HFF-Myc (cell line): ENCODE measurements at regions not wholly inside any gene's neighbourhood (a gene's known extent, or its start where the extent isn't known, plus 50 kb on each side); places are given as distances from the start of the nearest gene placed in this dataset.

Source experiments
- DNase-seq: peaks from one replicate; pipeline ENCODE4 v3.0.0-alpha.2; 2011; ENCODE audit warnings: low read depth; ENCODE audit errors: extremely low read depth
- H3K4me3 ChIP-seq: replicated peaks from 2 replicates; pipeline ENCODE4 v1.5.1; 2011; ENCODE audit warnings: low read depth, mild to moderate bottlenecking, control low read depth, low read length
- TF ChIP-seq, protein P1 (sequence below): IDR thresholded peaks from 2 replicates; pipeline ENCODE4 v1.5.1; 2012; ENCODE audit warnings: mild to moderate bottlenecking, low read depth, low read length, control low read depth; ENCODE audit errors: missing control alignments

DNA sequence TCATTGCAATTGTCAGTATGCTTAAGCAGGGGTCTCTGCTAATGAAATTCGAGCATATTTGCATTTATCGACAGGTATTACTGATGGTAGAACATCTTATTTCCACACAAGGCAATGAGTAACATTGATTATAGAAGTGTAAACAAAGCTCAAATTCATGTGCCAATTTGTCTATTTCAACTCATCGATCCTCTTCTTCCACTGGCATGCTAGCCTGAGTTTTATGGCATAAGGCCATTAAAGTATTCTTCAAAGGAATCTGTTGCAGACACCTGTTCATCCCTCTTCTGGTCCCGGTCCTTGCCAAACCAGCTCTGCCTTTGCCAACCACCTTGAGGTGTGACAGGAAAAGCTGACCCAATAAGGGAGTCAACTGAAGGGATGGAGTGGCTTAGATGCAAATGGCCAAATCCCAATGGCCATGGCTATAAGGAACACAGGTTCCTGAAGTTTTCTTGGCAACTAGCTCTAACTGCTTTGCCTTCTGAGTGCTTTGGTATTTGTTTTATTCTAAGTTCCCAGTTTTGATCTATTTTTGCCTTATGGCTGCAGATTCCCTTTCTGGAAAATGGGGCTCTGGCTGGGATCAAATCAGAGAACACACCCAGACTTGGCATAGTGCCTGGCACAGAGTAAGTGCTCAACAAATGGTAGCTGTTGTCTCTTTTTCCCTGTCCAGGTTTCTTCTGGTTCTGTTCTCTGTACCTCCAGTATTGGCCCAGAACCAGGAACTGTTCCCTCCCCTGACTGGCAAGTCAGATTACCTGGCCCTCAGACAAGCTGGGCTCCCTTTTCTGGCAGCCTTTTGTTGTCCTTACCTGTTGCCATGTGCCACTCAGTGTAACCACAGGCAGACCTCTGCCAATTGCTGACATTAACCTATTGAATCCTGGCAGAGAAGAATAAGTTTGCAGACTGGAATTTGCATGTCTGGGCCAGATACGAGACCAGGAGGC, 63.1 kb downstream of the RTL9 start:
- DNase-seq, result no peak
- no peak overlapping the region for H3K4me3 ChIP-seq
- TF ChIP-seq, protein P1, sequence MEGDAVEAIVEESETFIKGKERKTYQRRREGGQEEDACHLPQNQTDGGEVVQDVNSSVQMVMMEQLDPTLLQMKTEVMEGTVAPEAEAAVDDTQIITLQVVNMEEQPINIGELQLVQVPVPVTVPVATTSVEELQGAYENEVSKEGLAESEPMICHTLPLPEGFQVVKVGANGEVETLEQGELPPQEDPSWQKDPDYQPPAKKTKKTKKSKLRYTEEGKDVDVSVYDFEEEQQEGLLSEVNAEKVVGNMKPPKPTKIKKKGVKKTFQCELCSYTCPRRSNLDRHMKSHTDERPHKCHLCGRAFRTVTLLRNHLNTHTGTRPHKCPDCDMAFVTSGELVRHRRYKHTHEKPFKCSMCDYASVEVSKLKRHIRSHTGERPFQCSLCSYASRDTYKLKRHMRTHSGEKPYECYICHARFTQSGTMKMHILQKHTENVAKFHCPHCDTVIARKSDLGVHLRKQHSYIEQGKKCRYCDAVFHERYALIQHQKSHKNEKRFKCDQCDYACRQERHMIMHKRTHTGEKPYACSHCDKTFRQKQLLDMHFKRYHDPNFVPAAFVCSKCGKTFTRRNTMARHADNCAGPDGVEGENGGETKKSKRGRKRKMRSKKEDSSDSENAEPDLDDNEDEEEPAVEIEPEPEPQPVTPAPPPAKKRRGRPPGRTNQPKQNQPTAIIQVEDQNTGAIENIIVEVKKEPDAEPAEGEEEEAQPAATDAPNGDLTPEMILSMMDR, result no peak

DNA sequence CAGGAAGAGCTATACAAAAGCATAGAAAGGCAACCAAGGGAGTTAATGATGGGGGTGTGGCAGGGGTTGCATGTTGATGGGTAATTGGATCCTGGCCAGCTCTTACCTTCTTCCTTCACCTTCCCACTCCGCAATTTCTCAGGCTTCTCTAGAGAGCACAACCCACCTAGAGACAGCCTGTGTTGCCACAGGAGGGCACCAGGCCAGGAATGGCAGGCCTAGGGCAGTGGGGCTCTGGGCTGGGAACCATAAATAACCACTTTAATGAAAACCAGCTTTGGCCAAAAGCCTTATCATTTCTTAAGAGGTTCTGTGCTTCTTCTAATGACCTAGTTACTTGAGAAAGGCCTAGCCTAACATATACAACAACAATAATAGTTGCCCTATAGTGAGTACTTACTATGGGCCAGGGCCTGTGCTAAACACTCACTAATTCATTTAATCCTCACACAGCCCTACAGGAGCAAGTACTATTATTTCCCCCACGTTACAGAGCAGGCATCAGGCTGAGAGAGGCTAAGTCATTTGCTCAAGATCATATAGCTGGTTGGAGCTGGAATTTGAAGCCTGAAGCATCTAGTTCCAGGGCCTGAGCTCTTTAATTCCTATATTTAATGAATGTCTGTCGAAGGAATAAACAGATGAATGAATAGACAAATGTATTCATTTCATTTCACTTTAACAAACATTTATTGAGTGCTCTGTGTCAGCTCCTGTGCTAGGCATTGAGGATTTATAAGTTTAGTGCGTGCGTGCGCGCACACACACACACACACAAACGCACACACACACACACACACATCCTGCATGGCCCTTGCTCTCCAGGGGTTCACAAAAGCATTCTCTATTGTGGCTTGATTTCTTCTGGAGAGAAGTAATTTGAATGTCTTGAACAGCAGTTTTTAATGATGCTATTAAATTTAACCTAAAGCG, 66.8 kb downstream of the RTL9 start:
- no peak for DNase-seq
- H3K4me3 ChIP-seq, result no peak overlapping the region
- TF ChIP-seq, protein P1, result no peak

DNA sequence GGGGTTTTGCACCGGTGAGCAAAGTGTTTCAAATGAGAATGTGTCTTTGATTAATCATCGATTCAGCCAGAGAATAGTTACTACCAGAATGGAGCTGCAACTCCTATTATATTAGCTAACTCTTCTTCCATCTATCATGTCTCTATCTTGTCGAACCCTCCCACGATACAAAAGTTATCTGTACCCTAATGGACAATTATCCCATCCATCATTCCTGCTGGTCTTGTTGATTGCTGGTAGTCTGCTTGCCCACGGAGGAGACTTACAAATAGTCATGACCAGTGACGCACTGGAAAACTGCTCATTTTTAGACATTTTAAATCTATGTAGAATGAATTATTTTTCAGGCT, 67.5 kb downstream of the RTL9 start:
- no peak overlapping the region for H3K4me3 ChIP-seq
- TF ChIP-seq, protein P1, result no peak
- DNase-seq, result no peak

DNA sequence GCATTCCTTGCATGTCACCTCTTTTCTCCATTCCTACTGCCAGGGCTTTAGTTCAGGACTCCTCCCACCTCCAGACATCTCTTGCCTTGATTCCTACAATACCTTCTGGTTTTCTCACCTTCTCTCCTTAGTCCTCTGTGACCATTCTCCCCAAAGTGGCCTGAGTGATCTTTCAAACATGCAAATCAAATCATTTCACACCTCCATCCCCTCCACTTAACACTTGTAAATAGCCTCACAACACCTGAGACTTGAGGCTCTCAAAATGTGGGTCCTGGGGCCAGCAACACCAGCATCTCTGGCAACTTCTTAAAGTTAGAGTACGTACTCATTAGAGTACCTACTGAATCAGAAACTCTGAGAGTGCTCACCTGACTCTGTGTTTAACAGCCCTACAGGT, 68.4 kb downstream of the RTL9 start:
- TF ChIP-seq, protein P1, result no peak
- no peak overlapping the region for H3K4me3 ChIP-seq
- DNase-seq, result no peak

DNA sequence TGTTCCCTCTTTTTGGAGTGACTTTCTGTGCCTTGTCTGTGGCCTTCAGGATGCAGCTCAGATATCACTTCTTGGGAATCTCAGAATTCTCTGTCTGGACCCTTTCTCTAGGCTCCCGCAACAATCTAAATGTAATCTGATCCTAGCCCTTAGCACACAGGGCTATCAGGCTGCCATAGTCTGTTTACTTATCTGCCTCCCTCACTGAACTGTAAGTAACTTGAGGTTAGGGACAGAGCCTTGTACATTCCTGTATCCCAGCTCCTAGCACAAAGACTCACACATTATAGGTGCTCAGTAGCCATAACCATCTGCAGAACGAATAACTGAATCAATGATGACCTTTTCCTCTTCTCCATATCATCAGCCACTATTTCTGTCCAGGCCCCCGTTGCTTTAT, 69.5 kb downstream of the RTL9 start:
- no peak overlapping the region for H3K4me3 ChIP-seq
- TF ChIP-seq, protein P1, result no peak
- no peak for DNase-seq

DNA sequence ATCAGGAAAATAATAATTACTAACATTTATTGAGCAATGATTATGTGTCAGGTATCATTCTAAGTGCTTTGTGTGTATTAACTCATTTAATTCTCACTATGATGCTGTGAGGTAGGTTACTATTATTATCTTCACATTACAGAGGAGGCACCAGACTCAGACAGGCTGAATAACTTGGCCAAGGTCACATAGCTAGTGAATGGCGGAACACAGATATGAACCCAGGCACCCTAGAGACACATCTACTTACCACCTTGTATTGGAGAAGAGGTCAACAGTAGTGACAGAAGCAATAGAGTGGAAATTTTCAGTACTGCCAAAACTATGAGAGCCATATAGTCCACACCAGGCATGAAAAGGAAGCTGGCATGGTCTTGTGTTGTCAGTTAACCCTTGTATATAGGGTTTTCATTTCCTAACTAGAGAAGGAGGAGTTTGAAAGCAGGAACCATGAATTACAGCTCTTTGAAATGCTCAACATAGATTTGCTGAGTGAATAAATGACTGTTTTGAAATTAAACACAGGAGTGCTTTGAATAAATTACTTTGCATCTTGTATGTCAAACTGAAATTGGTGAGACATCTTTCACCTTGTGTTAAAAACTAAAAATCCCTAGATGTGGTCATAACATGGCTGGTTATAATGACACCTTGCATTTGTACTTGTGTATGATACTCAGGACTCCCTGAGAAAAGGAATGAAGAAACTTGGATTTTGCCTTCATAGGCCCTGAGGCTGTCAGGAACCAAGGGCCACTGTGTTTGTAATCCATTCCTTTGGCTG, 71.8 kb downstream of the RTL9 start:
- TF ChIP-seq, protein P1, result no peak
- DNase-seq, result no peak
- no peak overlapping the region for H3K4me3 ChIP-seq
